ENCODE measurements at regions not wholly inside any gene's neighbourhood (a gene's known extent, or its start where the extent isn't known, plus 50 kb on each side); places are given as distances from the start of the nearest gene placed in this dataset.

DNA sequence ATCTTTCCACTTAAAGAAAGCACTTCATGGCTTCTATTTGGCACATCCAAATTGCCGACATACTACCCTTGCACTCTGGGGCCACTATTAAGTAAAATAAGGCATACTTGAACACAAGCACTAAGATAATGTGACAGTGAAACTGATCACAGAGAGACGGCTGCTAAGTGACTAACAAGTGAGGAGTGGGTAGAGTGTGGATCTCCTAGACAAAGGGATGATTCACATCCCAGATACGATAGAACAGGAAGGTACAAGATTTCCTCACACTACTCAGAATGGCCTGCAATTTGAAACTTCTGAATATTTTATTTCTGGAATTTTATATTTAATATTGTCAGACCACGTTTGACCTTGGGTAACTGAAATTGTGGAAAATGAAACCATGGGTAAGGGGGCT, 1721.8 kb upstream of the SPRY2 start:
- no peak overlapping the region for H3K4me2 ChIP-seq (ENCODE audit: insufficient read depth, low read length)
- no peaks in the 10 kb centered on the region for H3K4me1 ChIP-seq (ENCODE audit: control insufficient read depth, extremely low read depth, insufficient read depth, low read length)
- no peak overlapping the region for H2AFZ ChIP-seq (ENCODE audit: low read depth, low read length)
- TF ChIP-seq JUN (IDR thresholded peaks at IDR 0.05; ENCODE audit: borderline replicate concordance, insufficient read depth, insufficient read length, low read depth) (no peak), POLR2AphosphoS5 (IDR thresholded peaks at IDR 0.05; ENCODE audit: insufficient read depth, low read depth, low read length) (no peak), FOS (IDR thresholded peaks at IDR 0.05; ENCODE audit: borderline replicate concordance, insufficient read depth, low read length) (no peak), EZH2 (IDR thresholded peaks at IDR 0.05; ENCODE audit: borderline replicate concordance, low read depth, low read length, severe bottlenecking) (no peak), GATA2 (IDR thresholded peaks at IDR 0.05; ENCODE audit: insufficient read depth, insufficient read length, low read depth, low read length) (no peak), POLR2A (IDR thresholded peaks at IDR 0.05; ENCODE audit: low read depth, low read length) (no peak), MYC (IDR thresholded peaks at IDR 0.05; ENCODE audit: low read depth, low read length) (no peak)
- TF ChIP-seq, protein P1, sequence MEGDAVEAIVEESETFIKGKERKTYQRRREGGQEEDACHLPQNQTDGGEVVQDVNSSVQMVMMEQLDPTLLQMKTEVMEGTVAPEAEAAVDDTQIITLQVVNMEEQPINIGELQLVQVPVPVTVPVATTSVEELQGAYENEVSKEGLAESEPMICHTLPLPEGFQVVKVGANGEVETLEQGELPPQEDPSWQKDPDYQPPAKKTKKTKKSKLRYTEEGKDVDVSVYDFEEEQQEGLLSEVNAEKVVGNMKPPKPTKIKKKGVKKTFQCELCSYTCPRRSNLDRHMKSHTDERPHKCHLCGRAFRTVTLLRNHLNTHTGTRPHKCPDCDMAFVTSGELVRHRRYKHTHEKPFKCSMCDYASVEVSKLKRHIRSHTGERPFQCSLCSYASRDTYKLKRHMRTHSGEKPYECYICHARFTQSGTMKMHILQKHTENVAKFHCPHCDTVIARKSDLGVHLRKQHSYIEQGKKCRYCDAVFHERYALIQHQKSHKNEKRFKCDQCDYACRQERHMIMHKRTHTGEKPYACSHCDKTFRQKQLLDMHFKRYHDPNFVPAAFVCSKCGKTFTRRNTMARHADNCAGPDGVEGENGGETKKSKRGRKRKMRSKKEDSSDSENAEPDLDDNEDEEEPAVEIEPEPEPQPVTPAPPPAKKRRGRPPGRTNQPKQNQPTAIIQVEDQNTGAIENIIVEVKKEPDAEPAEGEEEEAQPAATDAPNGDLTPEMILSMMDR (IDR thresholded peaks at IDR 0.05; ENCODE audit: extremely low read depth in 1 of 2, insufficient read depth in 1 of 2, low read depth in 1 of 2, low read length in 2 of 2): no peak
- TF ChIP-seq, protein P2, sequence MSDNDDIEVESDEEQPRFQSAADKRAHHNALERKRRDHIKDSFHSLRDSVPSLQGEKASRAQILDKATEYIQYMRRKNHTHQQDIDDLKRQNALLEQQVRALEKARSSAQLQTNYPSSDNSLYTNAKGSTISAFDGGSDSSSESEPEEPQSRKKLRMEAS (IDR thresholded peaks at IDR 0.05; ENCODE audit: insufficient read depth, insufficient read length): no peak
- ChIA-PET CTCF (no interaction called here), POLR2A (no interaction called here)
- no peak overlapping the region for H3K9ac ChIP-seq (replicated peaks; ENCODE audit: extremely low read depth, insufficient read depth, low read length)
- no peak for FAIRE-seq
- no peaks in the 10 kb centered on the region for H4K20me1 ChIP-seq (replicated peaks; ENCODE audit: control insufficient read depth, extremely low read depth, insufficient read depth, low read length)
- no peaks in the 10 kb centered on the region for H3K9me1 ChIP-seq (replicated peaks; ENCODE audit: control insufficient read depth, extremely low read depth, insufficient read depth, low read length)
- BruUV-seq (replicated peaks): no TSS peak
- H3K36me3 ChIP-seq (ENCODE audit: control insufficient read depth in 2 of 2, extremely low read depth in 1 of 2, insufficient read depth in 2 of 2, low read length in 2 of 2): no peaks in the 10 kb centered on the region
- no peaks in the 10 kb centered on the region for H3K9me3 ChIP-seq (replicated peaks; ENCODE audit: control insufficient read depth, insufficient read depth, low read length)
- no peak overlapping the region for H3K4me3 ChIP-seq (replicated peaks in 1 of 3; ENCODE audit: insufficient read depth in 1 of 3, low read depth in 1 of 3, low read length in 3 of 3)
- H3K27me3 ChIP-seq (ENCODE audit: control insufficient read depth in 2 of 2, insufficient read depth in 2 of 2, low read length in 2 of 2): no peaks in the 10 kb centered on the region
- intact Hi-C loops (cut with micrococcal nuclease): no loop called here
- no peak overlapping the region for H3K27ac ChIP-seq (ENCODE audit: insufficient read depth, low read depth, low read length)
- DNase-seq (ENCODE audit: low read depth, low spot score): no peak
- dilution Hi-C loops (cut with MboI; ENCODE audit: extremely low pct_ligation_motif_present, low sequenced_read_pairs): no loop called here
- H3K79me2 ChIP-seq (ENCODE audit: control insufficient read depth, insufficient read depth, low read length): no peaks in the 10 kb centered on the region

Data from endothelial cell of umbilical vein (primary cell).